B cell (primary cell): ENCODE measurements at regions not wholly inside any gene's neighbourhood (a gene's known extent, or its start where the extent isn't known, plus 50 kb on each side); places are given as distances from the start of the nearest gene placed in this dataset.

Experiments used
- EZH2 ChIP-seq: IDR thresholded peaks from 2 replicates; pipeline ENCODE4 v1.6.1; 2012; ENCODE audit warnings: borderline replicate concordance, low read depth, mild to moderate bottlenecking, moderate library complexity, low read length; ENCODE audit not compliant: insufficient read depth, poor library complexity, severe bottlenecking
- TF ChIP-seq, protein P1 (sequence below): fragments of 200-600 bp; IDR thresholded peaks from one replicate; pipeline ENCODE4 v1.8.0; 2022; ENCODE audit warnings: antibody characterized with exemption, mild to moderate bottlenecking

DNA sequence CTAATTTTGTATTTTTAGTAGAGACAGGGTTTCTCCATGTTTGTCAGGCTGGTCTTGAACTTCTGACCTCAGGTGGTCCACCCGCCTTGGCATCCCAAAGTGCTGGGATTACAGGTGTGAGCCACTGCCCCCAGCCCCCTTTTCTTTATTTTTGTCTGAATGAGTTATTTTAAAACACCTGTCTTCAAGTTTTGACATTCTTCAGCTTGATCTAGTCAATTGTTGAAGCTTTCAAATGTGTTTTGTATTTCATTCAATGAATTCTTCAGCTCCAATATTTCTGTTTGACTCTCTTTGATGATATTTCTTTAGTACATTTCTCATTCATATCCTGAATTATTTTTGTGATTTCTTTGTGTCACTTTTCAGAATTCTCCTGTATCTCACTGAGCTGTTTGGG is 486.2 kb downstream of the DMAC1 start:
- TF ChIP-seq EZH2: no peak
- TF ChIP-seq, protein P1, sequence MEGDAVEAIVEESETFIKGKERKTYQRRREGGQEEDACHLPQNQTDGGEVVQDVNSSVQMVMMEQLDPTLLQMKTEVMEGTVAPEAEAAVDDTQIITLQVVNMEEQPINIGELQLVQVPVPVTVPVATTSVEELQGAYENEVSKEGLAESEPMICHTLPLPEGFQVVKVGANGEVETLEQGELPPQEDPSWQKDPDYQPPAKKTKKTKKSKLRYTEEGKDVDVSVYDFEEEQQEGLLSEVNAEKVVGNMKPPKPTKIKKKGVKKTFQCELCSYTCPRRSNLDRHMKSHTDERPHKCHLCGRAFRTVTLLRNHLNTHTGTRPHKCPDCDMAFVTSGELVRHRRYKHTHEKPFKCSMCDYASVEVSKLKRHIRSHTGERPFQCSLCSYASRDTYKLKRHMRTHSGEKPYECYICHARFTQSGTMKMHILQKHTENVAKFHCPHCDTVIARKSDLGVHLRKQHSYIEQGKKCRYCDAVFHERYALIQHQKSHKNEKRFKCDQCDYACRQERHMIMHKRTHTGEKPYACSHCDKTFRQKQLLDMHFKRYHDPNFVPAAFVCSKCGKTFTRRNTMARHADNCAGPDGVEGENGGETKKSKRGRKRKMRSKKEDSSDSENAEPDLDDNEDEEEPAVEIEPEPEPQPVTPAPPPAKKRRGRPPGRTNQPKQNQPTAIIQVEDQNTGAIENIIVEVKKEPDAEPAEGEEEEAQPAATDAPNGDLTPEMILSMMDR: no peak
